GM21786 (cell line): ENCODE measurements at regions not wholly inside any gene's neighbourhood (a gene's known extent, or its start where the extent isn't known, plus 50 kb on each side); places are given as distances from the start of the nearest gene placed in this dataset.

Experiments
- ATAC-seq: cut with Tn5 transposase; IDR thresholded peaks from one replicate; pipeline ENCODE4 v1.9.1; 2021; ENCODE audit not compliant: unreplicated experiment

GRCh38 chr5:4212981-4213819, 617.6 kb downstream of the IRX1 start:
- no peak for ATAC-seq

- ATAC-seq = no peak
Observed at GRCh38 chr5:4215143-4215542, 619.5 kb downstream of the IRX1 start.

- ATAC-seq = no peak
Observed at GRCh38 chr5:4216142-4216541, 620.5 kb downstream of the IRX1 start.

GRCh38 chr5:4220016-4220415, 624.4 kb downstream of the IRX1 start:
- no peak for ATAC-seq

- no peak for ATAC-seq
Observed at GRCh38 chr5:4221048-4221447, 625.4 kb downstream of the IRX1 start.

DNA sequence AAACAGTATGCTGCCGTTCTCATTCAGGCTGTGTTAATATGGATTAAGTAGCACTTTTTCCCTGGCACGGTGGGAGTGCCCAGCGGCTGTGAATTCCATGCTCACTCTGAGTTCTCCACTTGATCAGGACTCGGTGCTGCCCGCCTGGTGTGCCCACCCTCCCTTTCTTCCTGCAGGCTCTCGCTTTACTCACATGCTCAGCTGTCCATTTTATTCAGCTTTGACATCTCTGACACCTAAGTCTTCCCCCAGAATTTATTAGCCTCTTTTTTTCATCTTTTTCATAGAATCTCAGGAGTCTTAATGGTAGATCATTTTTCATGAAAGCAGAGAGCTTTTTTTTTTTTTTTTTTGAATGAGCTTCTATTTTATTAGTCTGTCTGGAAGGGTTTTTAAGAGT, 626.5 kb downstream of the IRX1 start:
- no peak for ATAC-seq

DNA sequence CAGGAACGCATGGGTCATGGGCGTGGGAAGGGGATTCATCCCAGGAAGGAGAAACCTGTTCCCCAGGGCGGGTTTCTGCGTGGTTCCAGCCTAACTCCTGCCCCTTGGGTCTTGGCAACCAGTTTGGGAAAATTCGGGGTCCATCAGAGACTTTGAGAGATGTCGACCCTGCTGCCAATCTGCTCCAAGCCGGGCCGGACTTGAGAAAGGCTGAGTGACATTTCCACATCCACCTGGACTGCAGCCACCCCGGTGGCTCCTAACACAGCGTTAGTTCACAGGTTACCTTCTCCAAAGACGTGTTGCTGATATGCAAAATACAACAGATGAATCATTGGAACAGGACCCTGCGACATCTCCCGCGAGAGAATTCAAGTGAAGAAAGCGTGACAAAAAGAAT, 627.2 kb downstream of the IRX1 start:
- ATAC-seq = no peak

- ATAC-seq = no peak
Observed at GRCh38 chr5:4225741-4226140, 630.1 kb downstream of the IRX1 start.

DNA sequence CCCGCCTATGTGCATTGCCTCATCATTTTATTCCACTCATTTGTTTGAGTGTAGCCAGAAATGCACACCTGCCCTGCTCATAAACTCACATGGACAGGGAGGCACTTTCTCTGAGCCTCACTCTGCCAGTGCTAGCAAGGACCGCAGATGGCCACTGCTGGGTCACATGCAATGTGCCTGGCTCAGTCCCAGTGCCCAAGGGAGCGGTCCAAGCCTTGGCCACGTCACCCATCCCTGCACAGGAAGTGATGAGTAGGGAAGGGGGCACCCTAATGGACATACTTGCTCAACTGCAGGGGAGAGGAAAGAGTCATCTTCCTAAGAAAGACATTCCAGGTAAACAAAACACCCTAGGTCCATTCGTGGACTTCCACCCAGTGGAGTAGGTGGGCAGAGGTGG, 630.9 kb downstream of the IRX1 start:
- no peak for ATAC-seq

DNA sequence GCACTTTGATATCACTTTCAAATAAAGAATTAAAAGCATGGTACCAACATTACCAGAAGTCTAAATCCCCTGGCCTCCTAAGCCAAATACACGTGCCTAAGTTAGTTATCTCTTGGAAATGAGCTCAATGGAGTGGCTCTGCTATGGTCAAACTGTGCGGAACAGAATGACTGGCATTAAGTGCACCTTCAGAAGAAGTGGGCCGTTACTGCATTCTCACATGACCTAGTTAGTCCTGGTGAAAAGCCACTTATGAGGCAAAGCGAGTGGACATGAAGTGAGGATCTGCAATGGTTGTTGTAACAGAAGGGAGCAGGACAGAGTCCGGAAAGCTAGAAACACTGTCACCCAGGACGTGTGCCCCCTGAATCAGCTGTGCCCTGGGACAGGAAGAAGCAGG, 633.1 kb downstream of the IRX1 start:
- ATAC-seq = no peak

GRCh38 chr5:4229414-4230292, 634.0 kb downstream of the IRX1 start:
- no peak for ATAC-seq

GRCh38 chr5:4230471-4230785, 634.8 kb downstream of the IRX1 start:
- no peak for ATAC-seq

DNA sequence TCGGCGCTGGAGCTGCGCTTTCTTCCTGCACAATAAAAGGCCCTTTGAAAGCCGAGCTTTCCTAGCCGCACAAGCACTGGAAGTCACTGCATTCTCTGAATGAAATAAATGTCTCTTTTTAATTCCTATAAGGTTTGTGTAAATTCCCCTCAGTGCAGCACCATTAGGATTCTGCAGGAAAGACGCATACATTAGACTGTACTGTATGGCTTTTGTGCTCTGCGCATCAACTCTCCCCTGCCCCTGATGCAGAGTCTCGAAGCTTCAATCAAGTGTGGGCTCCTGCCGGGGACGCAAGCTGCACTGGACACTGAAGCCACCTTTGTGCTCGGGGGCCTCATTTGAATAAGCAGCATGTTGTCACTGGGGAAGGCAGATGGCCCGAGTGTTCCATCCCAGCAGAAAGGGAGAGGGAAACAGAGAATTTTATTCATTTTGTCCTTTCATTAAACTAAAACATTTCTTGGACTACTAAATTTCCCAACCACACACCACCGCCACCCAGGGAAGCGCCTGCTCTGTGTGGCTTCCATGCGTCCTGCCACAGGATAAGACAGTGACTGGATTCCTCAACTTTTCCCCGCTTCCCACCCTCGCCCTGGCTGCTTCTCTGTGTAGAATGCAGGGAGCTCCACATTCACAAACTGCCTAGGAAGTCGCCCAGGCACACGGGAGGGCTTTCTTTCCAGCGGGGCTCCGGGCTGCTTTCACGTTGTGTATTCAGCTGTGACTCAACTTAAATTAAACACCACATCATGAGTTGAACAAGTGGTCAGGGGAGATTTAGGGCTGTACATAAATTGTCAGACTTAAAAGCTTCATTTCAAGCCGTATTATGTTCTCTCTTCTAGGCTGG, 635.4 kb downstream of the IRX1 start:
- ATAC-seq = no peak

DNA sequence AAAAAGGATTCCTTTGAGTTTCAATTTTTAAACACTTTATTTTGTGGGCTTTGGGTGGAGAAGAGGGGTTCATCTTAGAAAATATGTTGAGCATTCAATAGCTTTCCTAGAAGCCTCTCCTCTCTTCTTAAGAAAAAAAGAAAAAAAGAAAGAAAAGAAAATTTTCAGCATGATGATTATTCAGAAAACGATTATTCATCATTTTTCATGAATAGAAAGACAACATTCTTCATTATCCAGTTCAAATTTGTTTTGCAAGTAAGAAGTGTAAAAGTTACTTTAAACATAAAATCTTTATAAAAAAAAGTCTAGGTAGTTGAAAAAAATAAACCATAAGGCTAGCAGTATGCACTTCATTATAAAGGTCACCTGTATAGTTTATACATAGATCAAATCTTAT, 636.5 kb downstream of the IRX1 start:
- no peak for ATAC-seq

- ATAC-seq = no peak
Observed at GRCh38 chr5:4233671-4234070, 638.0 kb downstream of the IRX1 start.

DNA sequence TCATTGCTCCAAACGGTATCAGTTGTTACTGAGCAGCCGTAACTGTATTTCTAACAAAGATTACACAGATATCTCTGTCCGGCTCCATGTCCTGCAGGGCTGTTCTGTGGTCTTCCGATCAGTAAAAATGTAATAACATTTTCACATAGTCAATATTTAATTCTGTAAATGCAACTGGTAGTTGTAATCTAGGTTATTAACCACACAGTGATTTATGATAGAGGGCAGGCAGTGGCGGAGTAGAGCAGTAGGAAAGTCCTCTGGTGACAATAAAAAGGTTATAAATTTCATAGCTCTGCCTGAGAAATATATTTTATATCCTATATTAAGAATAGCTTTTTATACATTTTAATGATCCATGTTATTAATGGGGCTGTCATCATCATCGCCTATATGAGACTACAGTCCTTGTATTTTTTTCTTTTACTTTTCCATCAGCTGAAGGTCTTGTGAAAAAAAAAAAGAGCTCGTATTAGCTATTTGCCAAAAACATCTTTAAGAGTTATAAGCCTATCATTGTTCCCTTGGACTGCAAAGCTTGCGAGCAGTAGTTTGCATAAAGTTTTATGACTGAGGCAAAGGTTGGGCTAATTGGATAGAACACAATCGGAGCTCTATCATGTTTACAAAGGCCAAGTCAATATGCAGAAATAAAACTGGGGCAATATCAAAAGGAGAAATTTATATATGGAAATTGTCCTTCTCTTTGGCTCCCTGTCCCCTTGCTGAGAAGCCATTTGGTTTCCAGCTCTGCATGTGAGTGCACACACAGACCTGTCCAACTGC, 648.0 kb downstream of the IRX1 start:
- ATAC-seq = no peak

DNA sequence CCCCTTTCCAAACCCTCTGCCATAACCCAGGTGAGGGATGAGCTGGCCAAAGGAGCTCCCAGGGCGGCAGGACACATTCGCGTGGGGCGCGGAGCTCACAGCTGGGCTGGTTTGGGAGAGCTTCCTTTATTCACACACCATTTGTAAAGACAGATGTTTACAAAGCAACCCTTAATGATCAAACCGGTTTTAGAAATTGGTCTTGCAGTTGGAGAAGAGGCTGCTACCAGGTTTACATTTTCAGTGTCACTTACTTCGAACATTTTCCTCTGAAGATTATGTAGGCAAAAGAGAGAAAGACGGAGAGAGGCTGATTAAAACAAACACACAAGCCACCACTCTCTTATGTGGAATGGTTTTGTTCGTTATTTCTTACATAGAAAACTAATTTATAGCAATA, 648.7 kb downstream of the IRX1 start:
- ATAC-seq = no peak

DNA sequence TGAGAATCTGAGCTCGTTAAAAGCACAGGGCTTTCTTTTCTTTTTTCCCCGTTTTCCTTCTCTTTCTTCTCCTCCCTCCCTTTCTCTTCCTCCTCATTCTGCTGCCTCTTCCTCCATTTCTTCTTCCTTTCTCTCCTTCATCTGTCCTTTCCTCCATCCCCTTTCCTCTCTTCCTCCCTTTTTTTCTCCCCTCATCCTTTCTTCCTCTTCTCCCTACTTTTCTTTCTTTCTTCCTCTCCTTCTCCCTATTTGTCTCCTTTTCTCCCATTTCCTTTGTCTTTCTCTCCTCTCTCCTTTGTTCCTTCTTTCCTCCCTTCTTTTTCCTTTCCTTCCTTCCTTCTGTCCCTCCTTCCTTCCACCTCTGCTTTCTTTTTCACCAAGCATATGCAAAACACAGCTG, 649.4 kb downstream of the IRX1 start:
- ATAC-seq = no peak

- no peak for ATAC-seq
Observed at GRCh38 chr5:4245511-4245910, 649.9 kb downstream of the IRX1 start.

DNA sequence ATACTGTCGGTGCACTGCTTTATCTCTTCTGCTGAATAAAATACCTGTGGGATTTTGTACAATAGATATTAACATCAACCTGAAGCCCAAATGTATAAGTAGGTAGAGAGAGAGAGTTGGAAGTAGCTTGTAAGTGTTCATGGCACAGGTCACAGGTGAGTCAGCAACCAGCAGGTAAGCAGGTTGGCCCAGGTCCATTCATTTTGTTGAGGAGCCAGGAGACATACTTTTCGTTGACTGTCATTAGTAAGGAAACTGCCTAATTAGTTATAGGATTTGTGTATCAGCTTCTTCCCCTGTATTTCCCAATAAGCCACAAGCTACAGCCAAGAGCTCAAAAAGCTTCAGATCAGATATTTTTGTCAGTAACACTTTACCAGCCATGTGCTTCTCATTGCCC, 650.8 kb downstream of the IRX1 start:
- no peak for ATAC-seq

DNA sequence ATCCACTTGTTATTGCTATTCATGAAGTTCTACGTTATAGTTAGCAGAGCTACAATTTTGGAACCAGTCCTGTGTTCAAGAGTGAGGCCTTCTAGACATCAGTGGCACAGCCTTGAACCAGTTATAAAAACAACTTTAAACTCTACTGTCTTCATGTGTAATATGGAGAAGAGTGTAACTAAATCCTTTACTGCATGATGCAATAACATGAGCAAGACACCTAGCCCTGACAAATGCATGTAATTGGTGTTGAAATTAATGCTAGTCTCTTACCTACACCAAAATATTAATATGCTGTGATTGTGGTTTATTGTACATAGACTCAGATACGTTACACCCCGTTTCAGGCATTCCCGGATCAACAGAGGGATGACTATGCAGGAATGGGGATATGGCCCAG, 654.6 kb downstream of the IRX1 start:
- ATAC-seq = no peak
